ENCODE measurements at regions not wholly inside any gene's neighbourhood (a gene's known extent, or its start where the extent isn't known, plus 50 kb on each side); places are given as distances from the start of the nearest gene placed in this dataset.

DNA sequence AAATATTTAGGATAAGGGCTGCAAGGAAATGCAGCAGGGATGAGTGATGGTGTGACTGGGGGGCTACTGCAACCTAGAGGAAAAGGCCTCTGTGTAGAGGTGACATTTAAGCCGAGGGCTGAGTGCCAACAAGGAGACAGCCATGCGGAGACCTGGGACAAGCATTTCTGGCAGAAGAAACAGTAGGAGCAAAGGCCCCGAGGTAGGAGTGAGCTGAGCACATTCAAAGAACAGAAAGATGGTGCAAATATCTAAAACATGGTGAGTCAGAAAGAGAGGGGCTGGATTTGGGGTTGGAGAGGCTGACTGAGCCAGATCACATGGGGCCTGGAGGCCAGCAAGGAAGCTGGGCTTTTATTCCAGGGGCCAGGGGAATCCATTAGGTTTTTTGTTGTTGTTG lies 55.1 kb upstream of the INCENP start:
- Histone ChIP-seq H3K27me3 (replicated peaks; ENCODE audit: insufficient read depth) (no peaks in the 10 kb centered on the region), H3K4me1 (ENCODE audit: insufficient read depth) (no peaks in the 10 kb centered on the region), H3K79me2 (ENCODE audit: insufficient read depth) (no peaks in the 10 kb centered on the region), H3K27ac (no peak overlapping the region), H3K36me3 (ENCODE audit: low read depth) (no peaks in the 10 kb centered on the region), H3K9me2 (ENCODE audit: insufficient read depth) (no peaks in the 10 kb centered on the region), H3F3A (ENCODE audit: insufficient read depth) (no peaks in the 10 kb centered on the region), H3K4me3 (no peak overlapping the region), H2AFZ (no peak overlapping the region), H3K9ac (no peak overlapping the region), H4K20me1 (ENCODE audit: insufficient read depth) (no peaks in the 10 kb centered on the region), H3K4me2 (ENCODE audit: unreplicated experiment) (no peak overlapping the region), H3K9me3 (ENCODE audit: low read depth) (no peaks in the 10 kb centered on the region)
- 78 to 81% methylated on average over 3 of the region's 3 CpGs for WGBS, 2 experiments (ENCODE audit: low coverage in 1 of 2, low lambda C conversion rate in 2 of 2, missing lambda C conversion rate in 2 of 2)
- DNase-seq = no peak
- in situ Hi-C loops (cut with MboI) = no loop called here
- TF ChIP-seq EZH2 (IDR thresholded peaks at IDR 0.05; ENCODE audit: insufficient read depth, poor library complexity, severe bottlenecking) (no peak), EZH2phosphoT487 (IDR thresholded peaks at IDR 0.05; ENCODE audit: insufficient read depth, low read depth) (no peak)

DNA sequence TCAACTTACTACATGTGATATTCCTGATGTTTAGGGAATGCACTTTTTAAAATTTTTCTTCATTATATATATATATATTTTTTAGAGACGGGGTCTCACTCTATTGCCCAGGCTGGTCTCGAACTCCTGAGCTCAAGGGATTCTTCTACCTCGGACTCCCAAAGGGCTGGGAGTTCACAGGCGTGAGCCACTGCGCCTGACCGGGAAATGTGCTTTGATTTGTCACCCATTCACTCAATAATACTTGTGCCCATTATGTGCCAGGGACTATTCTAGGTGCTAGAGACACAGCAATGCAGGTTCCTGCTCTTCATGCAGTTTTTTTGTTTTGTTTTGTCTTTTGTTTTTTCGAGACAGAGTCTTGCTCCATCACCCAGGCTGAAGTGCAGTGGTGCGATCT lies 56.1 kb upstream of the INCENP start:
- Histone ChIP-seq H3K9me2 (ENCODE audit: insufficient read depth) (no peaks in the 10 kb centered on the region), H3K36me3 (ENCODE audit: low read depth) (no peaks in the 10 kb centered on the region), H3K9ac (no peak overlapping the region), H3K4me3 (no peak overlapping the region), H3K79me2 (ENCODE audit: insufficient read depth) (no peaks in the 10 kb centered on the region), H4K20me1 (ENCODE audit: insufficient read depth) (no peaks in the 10 kb centered on the region), H3K27me3 (replicated peaks; ENCODE audit: insufficient read depth) (no peaks in the 10 kb centered on the region), H3K27ac (no peak overlapping the region), H3K4me1 (ENCODE audit: insufficient read depth) (no peaks in the 10 kb centered on the region), H3F3A (ENCODE audit: insufficient read depth) (no peaks in the 10 kb centered on the region), H3K9me3 (ENCODE audit: low read depth) (no peaks in the 10 kb centered on the region), H2AFZ (no peak overlapping the region), H3K4me2 (ENCODE audit: unreplicated experiment) (no peak overlapping the region)
- in situ Hi-C loops (cut with MboI) = no loop called here
- TF ChIP-seq EZH2 (IDR thresholded peaks at IDR 0.05; ENCODE audit: insufficient read depth, poor library complexity, severe bottlenecking) (no peak), EZH2phosphoT487 (IDR thresholded peaks at IDR 0.05; ENCODE audit: insufficient read depth, low read depth) (no peak)
- WGBS, 2 experiments (ENCODE audit: low coverage in 1 of 2, low lambda C conversion rate in 2 of 2, missing lambda C conversion rate in 2 of 2) = 74 to 84% methylated on average over 8 of the region's 8 CpGs
- no peak for DNase-seq

- H3K4me1 ChIP-seq (ENCODE audit: insufficient read depth) = no peaks in the 10 kb centered on the region
- no peaks in the 10 kb centered on the region for H3F3A ChIP-seq (ENCODE audit: insufficient read depth)
- in situ Hi-C loops (cut with MboI) = no loop called here
- H3K9me2 ChIP-seq (ENCODE audit: insufficient read depth) = no peaks in the 10 kb centered on the region
- H3K27me3 ChIP-seq (replicated peaks; ENCODE audit: insufficient read depth) = no peaks in the 10 kb centered on the region
- H3K27ac ChIP-seq = no peak overlapping the region
- H3K4me2 ChIP-seq (ENCODE audit: unreplicated experiment) = no peak overlapping the region
- no peaks in the 10 kb centered on the region for H4K20me1 ChIP-seq (ENCODE audit: insufficient read depth)
- H3K79me2 ChIP-seq (ENCODE audit: insufficient read depth) = no peaks in the 10 kb centered on the region
- H3K4me3 ChIP-seq = no peak overlapping the region
- no peak overlapping the region for H3K9ac ChIP-seq
- DNase-seq = no peak
- WGBS, 2 experiments (ENCODE audit: low coverage in 1 of 2, low lambda C conversion rate in 2 of 2, missing lambda C conversion rate in 2 of 2) = 64 to 76% methylated on average over 2 of the region's 2 CpGs
- no peaks in the 10 kb centered on the region for H3K36me3 ChIP-seq (ENCODE audit: low read depth)
- TF ChIP-seq EZH2phosphoT487 (IDR thresholded peaks at IDR 0.05; ENCODE audit: insufficient read depth, low read depth) (no peak), EZH2 (IDR thresholded peaks at IDR 0.05; ENCODE audit: insufficient read depth, poor library complexity, severe bottlenecking) (no peak)
- no peaks in the 10 kb centered on the region for H3K9me3 ChIP-seq (ENCODE audit: low read depth)
- no peak overlapping the region for H2AFZ ChIP-seq
Observed at GRCh38 chr11:62064221-62064620, 59.6 kb upstream of the INCENP start.

- no peak overlapping the region for H3K27ac ChIP-seq
- H4K20me1 ChIP-seq (ENCODE audit: insufficient read depth) = no peaks in the 10 kb centered on the region
- H3K9me2 ChIP-seq (ENCODE audit: insufficient read depth) = no peaks in the 10 kb centered on the region
- no peak overlapping the region for H3K4me3 ChIP-seq
- H3K27me3 ChIP-seq (replicated peaks; ENCODE audit: insufficient read depth) = no peaks in the 10 kb centered on the region
- no peak for DNase-seq
- no peak overlapping the region for H2AFZ ChIP-seq
- TF ChIP-seq EZH2 (IDR thresholded peaks at IDR 0.05; ENCODE audit: insufficient read depth, poor library complexity, severe bottlenecking) = no peak
- no peak for TF ChIP-seq EZH2phosphoT487 (IDR thresholded peaks at IDR 0.05; ENCODE audit: insufficient read depth, low read depth)
- H3K36me3 ChIP-seq (ENCODE audit: low read depth) = no peaks in the 10 kb centered on the region
- no peaks in the 10 kb centered on the region for H3K79me2 ChIP-seq (ENCODE audit: insufficient read depth)
- H3K9me3 ChIP-seq (ENCODE audit: low read depth) = no peaks in the 10 kb centered on the region
- H3K4me2 ChIP-seq (ENCODE audit: unreplicated experiment) = no peak overlapping the region
- H3K9ac ChIP-seq = no peak overlapping the region
- no peaks in the 10 kb centered on the region for H3K4me1 ChIP-seq (ENCODE audit: insufficient read depth)
- whole genome bisulfite sequencing, 2 experiments (ENCODE audit: low coverage in 1 of 2, low lambda C conversion rate in 2 of 2, missing lambda C conversion rate in 2 of 2) = 86 to 88% methylated on average over 4 of the region's 4 CpGs
- in situ Hi-C loops (cut with MboI) = no loop called here
- no peaks in the 10 kb centered on the region for H3F3A ChIP-seq (ENCODE audit: insufficient read depth)
Observed at GRCh38 chr11:62062223-62062861, 61.5 kb upstream of the INCENP start.
